NCI-H774 (cell line): ENCODE measurements at regions not wholly inside any gene's neighbourhood (a gene's known extent, or its start where the extent isn't known, plus 50 kb on each side); places are given as distances from the start of the nearest gene placed in this dataset.

Experiments used
- DNase-seq: peaks from one replicate; lab custom pipeline; 2025; lab: John Stamatoyannopoulos, UW

DNA sequence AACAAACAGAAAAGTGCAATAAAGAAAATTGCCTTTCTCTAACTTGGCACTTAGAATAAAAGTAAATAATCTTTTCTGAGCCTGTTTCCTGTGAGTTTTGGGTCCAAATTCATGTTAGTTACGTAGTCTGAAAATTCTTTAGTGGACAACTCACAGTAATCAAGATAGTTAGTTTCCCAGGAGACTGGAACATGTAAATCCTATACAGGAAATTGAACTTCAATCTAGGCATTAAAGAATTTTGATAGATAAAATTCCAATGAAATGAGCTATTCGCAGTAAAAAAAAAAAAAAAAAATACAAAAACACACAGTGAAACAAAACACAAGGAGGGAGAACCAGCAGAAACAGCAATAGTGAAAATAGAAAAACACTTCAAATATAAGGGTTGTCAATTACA lies 83.8 kb upstream of the REG3G start:
- no peak for DNase-seq

DNA sequence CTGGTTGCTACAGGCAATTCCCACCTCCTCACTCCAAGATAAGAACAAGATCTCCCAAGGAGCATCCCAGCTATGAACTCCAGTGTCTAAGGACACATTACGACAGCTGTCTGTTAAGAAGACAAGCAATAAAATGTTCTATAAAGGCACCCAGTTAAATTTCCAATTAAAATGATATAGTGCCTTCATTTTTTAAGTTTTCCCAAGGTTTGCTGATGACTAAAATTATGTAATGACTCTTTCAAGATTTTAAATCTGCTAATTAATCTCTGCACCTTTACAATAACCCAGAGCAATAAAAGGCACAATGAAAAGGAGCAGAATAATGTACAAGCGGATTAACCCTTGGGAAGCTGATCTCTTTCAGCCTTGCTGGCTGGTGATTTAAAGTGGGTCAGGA lies 61.6 kb upstream of the REG3G start:
- no peak for DNase-seq

DNA sequence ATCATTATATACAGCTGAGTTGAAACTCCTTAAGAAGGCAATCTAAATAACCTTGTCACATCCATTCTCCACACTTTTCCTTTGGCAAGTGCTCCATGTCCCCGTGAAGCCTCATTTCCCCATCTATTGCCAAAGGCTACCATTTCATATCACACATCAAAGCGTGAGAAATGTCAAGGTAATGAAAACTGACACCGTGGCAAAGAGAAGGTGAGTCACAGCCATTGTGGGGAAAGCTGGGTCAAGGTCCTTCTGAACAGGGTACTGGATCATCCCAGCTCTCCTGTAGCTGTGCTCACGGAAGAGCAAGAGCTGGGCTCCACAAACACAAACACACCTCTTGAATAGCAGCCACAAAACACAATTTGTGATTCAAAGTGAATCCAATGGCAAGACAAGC lies 58.2 kb upstream of the REG3G start:
- no peak for DNase-seq

DNA sequence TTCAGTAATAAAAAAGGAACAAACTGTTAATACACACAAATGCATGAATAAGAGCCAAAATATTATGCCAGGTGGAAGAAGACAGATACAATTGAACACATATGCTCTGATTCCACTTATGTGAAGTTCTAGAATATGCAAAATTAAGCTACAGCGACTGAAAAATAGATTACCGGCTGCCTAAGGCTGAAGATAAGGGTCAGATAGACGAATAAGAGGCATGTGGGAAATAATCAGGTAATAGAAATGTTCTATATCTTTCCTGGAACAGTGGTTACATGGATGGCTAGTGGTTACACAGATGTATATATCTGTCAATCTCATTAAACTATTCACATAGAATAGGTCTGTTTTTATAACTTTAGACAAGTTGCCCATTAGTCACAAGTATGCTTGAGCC lies 51.9 kb upstream of the REG3G start:
- DNase-seq, result no peak
